ENCODE measurements at regions not wholly inside any gene's neighbourhood (a gene's known extent, or its start where the extent isn't known, plus 50 kb on each side); places are given as distances from the start of the nearest gene placed in this dataset.
"Not testable (repeated sequence)": the region's sequence is repeated elsewhere in the genome, so short reads cannot be mapped to it uniquely, and the experiment has no call there.

- no peaks in the 10 kb centered on the region for H3K36me3 Mint-ChIP-seq
- H3K27me3 Mint-ChIP-seq: no peaks in the 10 kb centered on the region
- no peak for DNase-seq
- H3K27ac Mint-ChIP-seq: no peak overlapping the region
- H3K4me1 Mint-ChIP-seq: no peaks in the 10 kb centered on the region
- H3K9me3 Mint-ChIP-seq: peaks cover 18% of the 10 kb centered on the region
- H3K4me3 Mint-ChIP-seq: no peak overlapping the region
Measured at GRCh38 chr4:188377816-188378215, 238.6 kb downstream of the TRIML1 start.

- no peak for DNase-seq
Measured at GRCh38 chr4:188383180-188383579, 243.9 kb downstream of the TRIML1 start.

GRCh38 chr4:188387179-188387791 lies 248.0 kb downstream of the TRIML1 start:
- no peak overlapping the region for H3K4me3 Mint-ChIP-seq
- H3K27ac Mint-ChIP-seq: no peak overlapping the region
- no peaks in the 10 kb centered on the region for H3K36me3 Mint-ChIP-seq
- no peak for DNase-seq
- peaks cover 20% of the 10 kb centered on the region for H3K9me3 Mint-ChIP-seq
- no peaks in the 10 kb centered on the region for H3K27me3 Mint-ChIP-seq
- H3K4me1 Mint-ChIP-seq: no peaks in the 10 kb centered on the region

More at GRCh38 chr4:188383180-188383579, 243.9 kb downstream of the TRIML1 start:
- Mint-ChIP-seq H3K27me3 (no peaks in the 10 kb centered on the region), H3K27ac (no peak overlapping the region), H3K4me1 (no peaks in the 10 kb centered on the region), H3K4me3 (no peak overlapping the region), H3K9me3 (peaks cover 15% of the 10 kb centered on the region), H3K36me3 (no peaks in the 10 kb centered on the region)

- H3K9me3 Mint-ChIP-seq, H3K27me3 Mint-ChIP-seq, DNase-seq, H3K4me1 Mint-ChIP-seq, H3K36me3 Mint-ChIP-seq, H3K4me3 Mint-ChIP-seq, H3K27ac Mint-ChIP-seq: not testable (repeated sequence)
Measured at GRCh38 chr4:188391349-188391748, 252.1 kb downstream of the TRIML1 start.

GRCh38 chr4:188396037-188396436 lies 256.8 kb downstream of the TRIML1 start:
- H3K4me1 Mint-ChIP-seq: no peaks in the 10 kb centered on the region
- no peaks in the 10 kb centered on the region for H3K36me3 Mint-ChIP-seq
- H3K4me3 Mint-ChIP-seq: no peak overlapping the region
- H3K9me3 Mint-ChIP-seq: peaks cover 5% of the 10 kb centered on the region
- H3K27me3 Mint-ChIP-seq: no peaks in the 10 kb centered on the region
- DNase-seq: no peak
- no peak overlapping the region for H3K27ac Mint-ChIP-seq

GRCh38 chr4:188399834-188400233 lies 260.6 kb downstream of the TRIML1 start:
- H3K36me3 Mint-ChIP-seq: no peaks in the 10 kb centered on the region
- no peaks in the 10 kb centered on the region for H3K27me3 Mint-ChIP-seq
- H3K4me1 Mint-ChIP-seq: no peaks in the 10 kb centered on the region
- DNase-seq: no peak
- H3K27ac Mint-ChIP-seq: no peak overlapping the region
- H3K9me3 Mint-ChIP-seq: peaks cover 8% of the 10 kb centered on the region
- H3K4me3 Mint-ChIP-seq: no peak overlapping the region

- Mint-ChIP-seq H3K36me3 (no peaks in the 10 kb centered on the region), H3K27me3 (no peaks in the 10 kb centered on the region), H3K9me3 (peaks cover 8% of the 10 kb centered on the region), H3K27ac (no peak overlapping the region), H3K4me3 (no peak overlapping the region), H3K4me1 (no peaks in the 10 kb centered on the region)
- no peak for DNase-seq
Measured at GRCh38 chr4:188400451-188400850, 261.2 kb downstream of the TRIML1 start.

- peaks cover 8% of the 10 kb centered on the region for H3K9me3 Mint-ChIP-seq
- H3K27me3 Mint-ChIP-seq: no peaks in the 10 kb centered on the region
- no peaks in the 10 kb centered on the region for H3K4me1 Mint-ChIP-seq
- H3K4me3 Mint-ChIP-seq: no peak overlapping the region
- H3K27ac Mint-ChIP-seq: no peak overlapping the region
- H3K36me3 Mint-ChIP-seq: no peaks in the 10 kb centered on the region
- no peak for DNase-seq
Measured at GRCh38 chr4:188403272-188403671, 264.0 kb downstream of the TRIML1 start.

- not testable (repeated sequence) for H3K27ac Mint-ChIP-seq, DNase-seq, H3K36me3 Mint-ChIP-seq, H3K4me1 Mint-ChIP-seq, H3K4me3 Mint-ChIP-seq, H3K27me3 Mint-ChIP-seq, H3K9me3 Mint-ChIP-seq
Measured at GRCh38 chr4:188405071-188405835, 266.0 kb downstream of the TRIML1 start.

GRCh38 chr4:188408244-188409030 lies 269.2 kb downstream of the TRIML1 start:
- Mint-ChIP-seq H3K27me3 (no peaks in the 10 kb centered on the region), H3K4me1 (no peaks in the 10 kb centered on the region), H3K36me3 (no peaks in the 10 kb centered on the region), H3K9me3 (peaks cover 9% of the 10 kb centered on the region), H3K27ac (no peak overlapping the region), H3K4me3 (no peak overlapping the region)
- no peak for DNase-seq

- DNase-seq: no peak
- Mint-ChIP-seq H3K4me1 (no peaks in the 10 kb centered on the region), H3K27ac (no peak overlapping the region), H3K9me3 (peaks cover 7% of the 10 kb centered on the region), H3K4me3 (no peak overlapping the region), H3K36me3 (no peaks in the 10 kb centered on the region), H3K27me3 (no peaks in the 10 kb centered on the region)
Measured at GRCh38 chr4:188409851-188410250, 270.6 kb downstream of the TRIML1 start.

- Mint-ChIP-seq H3K4me3 (no peak overlapping the region), H3K36me3 (no peaks in the 10 kb centered on the region), H3K9me3 (peaks cover 10% of the 10 kb centered on the region), H3K4me1 (no peaks in the 10 kb centered on the region), H3K27ac (no peak overlapping the region), H3K27me3 (no peaks in the 10 kb centered on the region)
- no peak for DNase-seq
Measured at GRCh38 chr4:188411805-188412204, 272.6 kb downstream of the TRIML1 start.

GRCh38 chr4:188412499-188412898 lies 273.3 kb downstream of the TRIML1 start:
- peaks cover 10% of the 10 kb centered on the region for H3K9me3 Mint-ChIP-seq
- no peak overlapping the region for H3K4me3 Mint-ChIP-seq
- H3K4me1 Mint-ChIP-seq: no peaks in the 10 kb centered on the region
- DNase-seq: no peak
- no peaks in the 10 kb centered on the region for H3K36me3 Mint-ChIP-seq
- no peaks in the 10 kb centered on the region for H3K27me3 Mint-ChIP-seq
- H3K27ac Mint-ChIP-seq: no peak overlapping the region

GRCh38 chr4:188414441-188414840 lies 275.2 kb downstream of the TRIML1 start:
- peaks cover 11% of the 10 kb centered on the region for H3K9me3 Mint-ChIP-seq

GRCh38 chr4:188417181-188417580 lies 277.9 kb downstream of the TRIML1 start:
- no peak for DNase-seq
- Mint-ChIP-seq H3K9me3 (peaks cover 8% of the 10 kb centered on the region), H3K4me1 (no peaks in the 10 kb centered on the region), H3K4me3 (no peak overlapping the region), H3K36me3 (no peaks in the 10 kb centered on the region), H3K27ac (no peak overlapping the region), H3K27me3 (no peaks in the 10 kb centered on the region)

More at GRCh38 chr4:188414441-188414840, 275.2 kb downstream of the TRIML1 start:
- DNase-seq: no peak
- Mint-ChIP-seq H3K27ac (no peak overlapping the region), H3K4me3 (no peak overlapping the region), H3K36me3 (no peaks in the 10 kb centered on the region), H3K4me1 (no peaks in the 10 kb centered on the region), H3K27me3 (no peaks in the 10 kb centered on the region)
